RWPE1 (cell line): ENCODE measurements at regions not wholly inside any gene's neighbourhood (a gene's known extent, or its start where the extent isn't known, plus 50 kb on each side); places are given as distances from the start of the nearest gene placed in this dataset.
A peak's percentile ranks its signal among the peaks of the same experiment; 100 is the strongest.

Experiments
- CTCF ChIA-PET: fragments of 350-600 bp; sonication (Branson Sonifier 250); formaldehyde crosslinking; extraction: SDS; loops from one replicate; lab custom pipeline; 2021; lab: Yijun Ruan, JAX
- POLR2A ChIA-PET: fragments of 400-600 bp; formaldehyde crosslinking; extraction: SDS; loops from one replicate; lab custom pipeline; 2020; ENCODE audit warnings: antibody characterized with exemption; ENCODE audit not compliant: low non-redundant PET; lab: Yijun Ruan, JAX
- DNase-seq: peaks from one replicate; pipeline ENCODE4 v3.0.0; 2012; ENCODE audit warnings: low spot score
- H3K27ac ChIP-seq: fragments of 450-650 bp; 2 replicates; pipeline ENCODE4 v1.5.1; 2017
- TF ChIP-seq, protein P1 (sequence below): fragments of 450-650 bp; conservative IDR thresholded peaks from 2 replicates; pipeline ENCODE4 v1.5.1; 2017; ENCODE audit warnings: low read depth, mild to moderate bottlenecking

DNA sequence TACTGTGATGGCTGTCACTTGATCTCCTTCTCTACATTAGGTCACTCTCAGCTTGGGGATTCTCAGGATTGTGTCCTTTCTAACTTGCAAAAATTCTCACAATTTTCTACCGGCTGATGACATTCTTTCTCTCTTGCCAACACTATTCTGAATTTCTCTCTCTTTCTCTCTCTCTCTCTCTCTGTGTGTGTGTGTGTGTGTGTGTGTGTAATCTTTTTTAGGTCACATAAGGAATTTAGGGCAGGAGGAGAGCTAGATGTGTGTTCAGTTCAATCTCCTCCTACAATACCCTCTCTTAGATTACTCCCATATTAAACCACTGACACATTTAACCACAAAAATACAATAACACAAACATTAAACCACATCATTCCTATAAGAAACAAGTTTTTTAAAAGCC is 242.3 kb upstream of the NREP start:
- TF ChIP-seq, protein P1, sequence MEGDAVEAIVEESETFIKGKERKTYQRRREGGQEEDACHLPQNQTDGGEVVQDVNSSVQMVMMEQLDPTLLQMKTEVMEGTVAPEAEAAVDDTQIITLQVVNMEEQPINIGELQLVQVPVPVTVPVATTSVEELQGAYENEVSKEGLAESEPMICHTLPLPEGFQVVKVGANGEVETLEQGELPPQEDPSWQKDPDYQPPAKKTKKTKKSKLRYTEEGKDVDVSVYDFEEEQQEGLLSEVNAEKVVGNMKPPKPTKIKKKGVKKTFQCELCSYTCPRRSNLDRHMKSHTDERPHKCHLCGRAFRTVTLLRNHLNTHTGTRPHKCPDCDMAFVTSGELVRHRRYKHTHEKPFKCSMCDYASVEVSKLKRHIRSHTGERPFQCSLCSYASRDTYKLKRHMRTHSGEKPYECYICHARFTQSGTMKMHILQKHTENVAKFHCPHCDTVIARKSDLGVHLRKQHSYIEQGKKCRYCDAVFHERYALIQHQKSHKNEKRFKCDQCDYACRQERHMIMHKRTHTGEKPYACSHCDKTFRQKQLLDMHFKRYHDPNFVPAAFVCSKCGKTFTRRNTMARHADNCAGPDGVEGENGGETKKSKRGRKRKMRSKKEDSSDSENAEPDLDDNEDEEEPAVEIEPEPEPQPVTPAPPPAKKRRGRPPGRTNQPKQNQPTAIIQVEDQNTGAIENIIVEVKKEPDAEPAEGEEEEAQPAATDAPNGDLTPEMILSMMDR = no peak
- DNase-seq = no peak
- POLR2A ChIA-PET = no interaction called here
- CTCF ChIA-PET = no interaction called here
- H3K27ac ChIP-seq = no peak overlapping the region

DNA sequence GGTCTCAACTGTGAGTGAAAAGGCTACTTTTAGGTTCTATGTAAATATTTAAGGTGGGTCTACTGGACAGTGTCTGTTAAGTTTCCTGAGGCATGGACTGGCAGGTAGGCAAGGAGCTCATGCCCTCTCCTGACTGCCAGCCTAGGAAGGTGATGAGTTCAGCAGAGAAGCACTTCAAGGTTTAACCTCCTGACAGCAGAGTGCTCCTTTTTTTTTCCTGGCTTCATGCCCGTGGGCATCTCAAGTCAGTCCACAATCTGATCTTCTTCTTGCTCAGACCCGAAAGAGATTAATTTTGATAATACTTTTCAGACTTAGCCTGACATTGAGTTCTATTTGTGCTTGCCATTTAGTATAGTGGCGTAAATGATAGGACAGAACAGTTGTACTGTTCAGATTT is 241.9 kb upstream of the NREP start:
- TF ChIP-seq, protein P1 = no peak
- POLR2A ChIA-PET = no interaction called here
- DNase-seq = no peak
- CTCF ChIA-PET = no interaction called here
- no peak overlapping the region for H3K27ac ChIP-seq

DNA sequence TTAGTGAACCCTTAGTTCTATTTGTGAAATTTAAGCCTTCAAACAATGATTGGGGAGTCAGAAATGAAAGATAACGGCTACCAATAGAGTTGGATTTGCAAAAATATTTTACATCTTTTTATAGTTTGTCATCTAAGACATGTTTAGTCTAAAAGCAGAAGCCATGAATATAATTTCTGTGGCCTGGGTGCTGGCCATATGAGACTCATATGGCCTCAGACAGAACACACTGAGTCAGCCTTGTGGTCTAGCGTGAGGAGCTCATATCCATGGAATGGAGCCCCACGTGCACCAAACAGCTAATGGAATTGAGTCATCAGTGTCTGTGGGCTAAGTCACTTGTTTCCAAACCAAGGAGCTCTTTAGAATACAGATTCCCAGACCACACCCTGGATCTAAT is 240.7 kb upstream of the NREP start:
- TF ChIP-seq, protein P1 = no peak
- ChIA-PET POLR2A (interaction anchor here (0.6 kb wide), 1 partner anchor 249 kb away, joined by 3 read pairs; no protein-coding TSS in a partner anchor), CTCF (interaction anchor here (0.7 kb wide), 1 partner anchor 48 kb away, joined by 3 read pairs; no protein-coding TSS in a partner anchor)
- peak; percentile 97 for DNase-seq
- H3K27ac ChIP-seq = no peak overlapping the region; the same call in 1 of the 2 replicates

DNA sequence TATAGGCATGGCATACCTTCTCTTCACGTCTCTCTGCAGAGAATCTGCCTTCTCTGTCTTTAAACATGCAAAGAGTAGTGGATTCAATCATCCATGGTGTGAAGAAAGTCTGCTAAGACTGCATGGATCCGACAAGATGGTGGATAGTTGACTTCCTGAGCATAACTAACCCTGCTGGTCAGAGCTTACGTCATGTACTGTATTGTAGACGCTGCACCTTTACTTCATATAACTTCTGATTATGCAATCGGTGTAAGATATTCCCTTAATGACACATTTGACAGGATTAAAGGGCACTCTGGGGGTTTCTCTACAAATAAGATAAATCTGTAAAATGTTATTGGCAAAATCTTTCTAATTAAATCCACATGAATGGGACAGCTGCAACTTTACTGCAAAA is 240.3 kb upstream of the NREP start:
- TF ChIP-seq, protein P1 = no peak
- H3K27ac ChIP-seq = no peak overlapping the region
- ChIA-PET CTCF (interaction anchor here (0.7 kb wide), 1 partner anchor 48 kb away, joined by 3 read pairs; no protein-coding TSS in a partner anchor), POLR2A (no interaction called here)
- peak; percentile 38 for DNase-seq

DNA sequence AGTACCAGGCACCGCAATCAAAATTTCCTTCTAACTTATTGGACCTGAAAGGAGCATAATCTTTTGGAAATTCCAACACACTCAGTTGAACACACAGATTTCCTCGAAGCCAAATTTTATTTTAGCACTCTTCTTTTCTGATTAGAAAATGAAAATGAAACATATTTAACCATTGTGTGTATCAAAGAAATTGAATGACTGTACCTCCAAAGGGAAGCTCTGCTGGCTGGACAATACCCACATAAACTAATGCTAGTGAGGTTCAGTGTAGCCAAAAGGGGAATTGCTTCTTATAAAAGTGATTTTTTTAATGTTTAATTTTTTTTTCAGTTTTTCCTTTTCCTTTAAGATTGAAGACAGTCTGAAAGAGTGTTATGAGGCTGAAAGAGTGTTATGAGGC is 239.6 kb upstream of the NREP start:
- TF ChIP-seq, protein P1 = no peak
- ChIA-PET POLR2A (no interaction called here), CTCF (no interaction called here)
- no peak for DNase-seq
- H3K27ac ChIP-seq = no peak overlapping the region

DNA sequence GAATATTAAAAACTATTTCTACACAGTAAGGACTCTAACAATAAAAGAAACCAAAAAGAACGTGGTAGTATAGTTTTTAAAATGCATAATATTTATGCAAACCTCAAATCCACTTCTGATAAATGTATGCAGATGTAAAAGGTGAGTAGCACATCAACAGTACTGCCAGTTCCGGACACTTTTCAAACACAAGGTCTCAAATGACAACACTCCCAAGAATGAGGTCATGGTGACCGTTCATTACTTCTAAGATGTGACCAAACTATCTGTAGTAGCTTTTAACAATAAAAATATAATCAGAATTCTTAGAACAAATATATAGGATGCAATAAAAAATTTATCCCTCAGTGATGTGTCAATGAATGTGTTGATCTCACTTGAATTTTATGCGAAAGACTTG is 238.7 kb upstream of the NREP start:
- ChIA-PET CTCF (interaction anchor here (0.6 kb wide), 1 partner anchor 814 kb away, joined by 4 read pairs; no protein-coding TSS in a partner anchor), POLR2A (no interaction called here)
- DNase-seq = no peak
- TF ChIP-seq, protein P1 = no peak
- H3K27ac ChIP-seq = no peak overlapping the region
